ENCODE measurements at regions not wholly inside any gene's neighbourhood (a gene's known extent, or its start where the extent isn't known, plus 50 kb on each side); places are given as distances from the start of the nearest gene placed in this dataset.

DNA sequence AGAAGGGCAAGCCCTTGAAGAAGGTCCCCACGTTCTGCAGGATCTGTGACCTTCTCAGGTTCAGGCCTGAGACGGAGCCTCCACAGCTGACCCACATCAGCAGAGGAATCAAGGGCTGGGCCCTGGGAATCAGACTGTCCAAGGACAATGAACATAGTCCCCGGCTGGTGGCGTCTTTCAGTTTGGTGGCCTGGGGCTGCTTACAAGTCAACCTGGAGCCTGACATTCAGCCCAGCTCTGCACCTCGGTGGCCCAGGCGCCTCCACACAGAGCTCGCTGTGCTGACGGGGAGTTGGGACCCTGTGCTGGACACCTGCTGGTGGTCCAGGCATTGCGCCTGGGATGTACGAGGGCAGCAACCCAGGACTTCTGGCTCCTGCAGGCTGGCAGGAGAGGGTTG lies 523.5 kb downstream of the TBC1D22A start:
- DNase-seq, result no peak

DNA sequence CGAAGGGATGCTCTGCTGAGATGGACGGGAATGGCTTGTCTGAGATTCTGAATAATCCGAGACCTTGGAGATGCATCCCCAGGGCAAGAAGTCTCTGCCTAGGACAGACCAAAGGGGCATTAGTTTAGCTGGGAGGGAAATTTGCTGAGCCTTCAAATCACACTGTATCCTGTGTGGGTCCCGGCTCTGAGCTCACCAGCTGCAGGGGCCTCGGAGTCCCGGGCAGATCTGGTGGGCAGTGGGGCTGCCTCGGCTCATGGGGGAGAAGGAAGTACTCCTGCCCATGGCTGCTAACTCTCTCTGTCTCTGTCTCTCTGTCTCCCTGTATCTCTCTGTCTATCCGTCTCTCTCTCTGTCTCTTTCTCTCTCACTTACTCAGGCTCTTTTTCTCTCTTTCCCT lies 522.4 kb downstream of the TBC1D22A start:
- DNase-seq, result no peak

DNA sequence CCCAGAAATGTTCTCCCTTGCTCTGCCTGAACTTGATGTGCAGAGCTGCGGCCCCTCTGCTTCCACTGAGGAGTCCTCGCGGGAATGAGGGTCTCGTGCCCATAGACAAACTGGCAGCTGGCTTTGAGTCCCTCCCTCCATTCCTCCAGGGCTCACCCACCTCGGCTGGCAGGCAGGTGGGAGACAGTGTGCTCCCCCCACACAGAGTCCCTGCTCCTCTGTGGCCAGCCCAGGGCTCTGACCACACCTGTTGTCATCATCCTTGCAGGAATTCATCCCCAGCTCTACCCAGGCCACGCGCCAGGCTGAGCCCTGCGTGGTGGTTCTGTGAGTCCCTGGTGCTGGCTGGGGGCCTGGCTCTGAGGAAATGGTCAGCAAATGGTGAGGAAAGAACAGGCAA lies 521.9 kb downstream of the TBC1D22A start:
- no peak for DNase-seq

DNA sequence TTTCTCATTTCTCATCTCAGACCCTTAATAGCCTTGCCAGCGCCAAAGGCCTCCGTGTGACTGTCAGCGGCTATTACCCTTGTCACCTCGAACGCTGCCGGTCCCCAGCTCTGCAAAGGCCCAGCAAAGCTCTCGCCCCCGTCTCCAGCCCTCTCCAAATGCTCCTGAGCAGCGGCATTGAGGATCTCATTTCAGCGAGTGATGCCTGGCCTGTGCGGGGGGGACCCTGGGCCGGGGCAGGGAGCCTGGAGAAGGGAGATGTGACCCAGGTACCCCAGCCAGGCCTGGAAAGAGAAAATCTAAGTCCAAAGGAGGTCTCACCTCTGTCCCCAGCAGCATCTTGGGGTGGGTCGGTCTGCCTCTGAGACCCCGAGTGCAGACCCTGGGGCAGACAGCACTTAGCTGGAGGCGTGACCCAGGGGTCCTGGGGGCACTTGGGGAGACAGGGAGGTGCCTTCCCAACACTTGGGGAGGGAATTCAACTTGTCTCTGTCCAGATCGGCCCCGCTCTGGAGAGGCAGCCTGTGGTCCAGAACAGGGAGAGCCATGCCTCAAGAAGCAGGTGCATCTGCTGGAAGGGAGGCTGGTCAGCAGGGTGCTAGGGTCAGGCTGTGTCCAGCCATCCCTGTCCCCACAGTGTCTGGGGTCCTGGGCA lies 521.3 kb downstream of the TBC1D22A start:
- DNase-seq, result no peak

DNA sequence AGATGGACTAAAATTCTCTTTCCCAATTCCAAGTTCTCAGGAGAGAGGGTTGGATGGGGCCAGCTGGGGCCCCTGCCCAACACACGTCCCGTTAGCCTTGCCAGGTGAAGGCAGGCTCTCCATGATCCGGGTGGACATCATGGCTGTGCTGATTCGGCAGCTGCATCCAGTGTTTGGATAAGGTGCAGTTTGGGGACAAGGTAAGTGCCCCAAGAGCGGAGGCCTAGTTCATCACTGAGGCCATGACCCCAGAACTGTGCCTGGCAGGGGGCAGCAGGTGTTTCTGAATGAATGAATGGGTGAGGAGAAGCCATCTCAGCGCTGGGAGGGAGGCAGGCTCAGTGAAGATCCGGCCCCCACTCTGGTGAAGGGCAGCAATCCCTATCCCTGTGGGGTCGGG lies 520.4 kb downstream of the TBC1D22A start:
- DNase-seq, result no peak

DNA sequence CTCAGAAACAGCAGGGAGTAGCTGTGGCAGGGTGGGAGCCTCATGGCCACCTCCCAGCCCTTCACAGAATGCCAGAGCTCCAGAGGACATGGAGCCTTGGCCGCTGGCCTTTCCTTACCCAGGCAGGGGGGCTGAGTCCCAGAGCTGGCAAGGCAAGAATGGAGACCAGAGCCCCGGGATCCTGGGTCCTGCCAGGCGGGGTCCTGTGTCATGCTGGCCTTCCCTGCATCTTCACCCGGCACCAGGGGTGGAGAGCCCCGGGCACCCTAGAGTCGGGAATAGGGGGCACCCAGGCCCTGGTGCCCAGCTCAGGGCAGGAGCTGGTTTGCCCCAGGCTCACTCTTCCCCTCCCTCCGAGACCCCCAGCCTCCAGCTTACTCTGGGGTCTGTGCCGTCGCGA lies 519.9 kb downstream of the TBC1D22A start:
- DNase-seq, result no peak

DNA sequence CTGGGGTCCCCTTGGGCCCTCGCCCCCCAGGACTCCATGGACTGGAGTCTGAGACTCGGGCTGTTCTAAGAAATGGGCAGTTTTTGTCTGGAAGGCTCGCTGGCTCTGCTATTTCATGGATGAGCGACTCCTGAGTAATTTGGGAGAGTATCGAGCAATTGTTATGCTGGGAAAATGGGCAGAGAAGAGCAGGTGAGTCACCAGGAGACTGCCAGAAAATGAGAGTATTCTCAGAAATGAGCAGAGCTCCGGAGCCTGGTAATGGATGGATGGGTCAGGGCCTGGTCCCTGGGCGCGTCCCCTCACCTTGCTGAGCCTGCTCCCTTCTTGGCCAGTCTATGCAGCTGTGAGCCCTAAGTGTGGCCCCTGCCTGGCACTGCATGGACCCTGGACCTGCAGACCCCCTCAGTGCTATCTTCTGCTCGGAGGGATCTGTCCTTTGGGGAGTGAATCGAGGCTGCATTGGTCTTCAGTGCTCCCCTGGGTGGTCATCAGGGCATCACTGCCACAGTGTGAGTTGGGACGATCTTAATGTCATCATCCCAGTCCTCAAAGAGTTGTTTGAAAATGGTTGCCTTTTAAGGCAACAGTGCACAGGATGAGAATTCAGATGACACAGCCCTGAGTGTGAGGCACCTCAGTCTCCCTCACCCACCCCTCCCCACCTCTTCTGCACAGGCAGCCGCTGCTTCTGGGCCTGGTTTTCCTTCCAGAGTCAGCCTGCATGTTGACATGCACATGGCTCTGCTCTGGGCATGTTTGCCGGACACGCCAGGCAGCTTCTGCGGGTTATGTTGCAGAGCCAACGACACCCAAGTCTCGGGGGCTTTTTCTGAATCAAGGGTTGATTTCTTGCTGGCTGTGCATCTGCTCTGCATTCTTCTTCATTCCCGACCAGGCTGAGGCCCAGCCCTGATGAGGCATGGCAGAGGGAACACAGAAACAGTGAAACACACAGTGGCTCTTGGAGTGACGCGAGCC lies 519.0 kb downstream of the TBC1D22A start:
- DNase-seq, result no peak

DNA sequence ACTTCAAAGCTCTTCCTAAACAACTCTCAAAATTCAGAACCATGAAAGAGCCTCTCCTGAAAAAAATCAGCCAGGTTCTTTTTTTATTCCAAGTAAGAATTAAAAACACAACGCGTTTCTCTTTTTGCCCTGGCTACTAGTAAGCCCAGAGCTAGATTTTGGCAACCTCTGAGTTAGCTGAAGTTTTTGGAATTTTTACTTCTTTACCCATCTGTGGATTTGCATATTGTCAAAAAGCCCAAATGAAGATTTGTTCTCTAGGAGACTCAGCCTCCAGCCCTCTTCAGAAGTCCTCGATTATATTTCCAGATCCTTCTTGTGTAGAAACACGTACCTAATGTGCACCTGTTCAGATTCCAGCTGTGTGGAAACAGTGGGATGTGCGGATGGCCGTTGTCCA lies 517.9 kb downstream of the TBC1D22A start:
- no peak for DNase-seq

DNA sequence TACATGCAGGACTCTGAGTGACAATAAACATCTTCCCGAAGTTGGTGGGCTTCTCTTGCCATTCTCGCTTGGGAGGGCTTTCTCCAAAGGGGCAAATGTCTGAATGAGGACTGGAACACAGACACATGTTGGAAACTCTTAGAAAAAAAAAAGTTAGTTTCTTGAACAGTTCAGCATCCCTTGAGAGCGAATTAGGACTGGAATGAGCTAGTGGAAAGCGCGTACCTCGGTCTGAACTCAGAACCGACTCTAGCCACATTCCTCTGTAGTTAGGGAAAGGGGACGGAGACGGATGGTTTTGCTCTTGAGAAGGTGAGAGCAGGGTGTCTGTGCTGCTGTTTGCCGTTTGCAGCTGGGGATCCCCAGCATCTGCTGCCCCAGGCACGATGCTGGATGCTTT lies 517.3 kb downstream of the TBC1D22A start:
- no peak for DNase-seq

DNA sequence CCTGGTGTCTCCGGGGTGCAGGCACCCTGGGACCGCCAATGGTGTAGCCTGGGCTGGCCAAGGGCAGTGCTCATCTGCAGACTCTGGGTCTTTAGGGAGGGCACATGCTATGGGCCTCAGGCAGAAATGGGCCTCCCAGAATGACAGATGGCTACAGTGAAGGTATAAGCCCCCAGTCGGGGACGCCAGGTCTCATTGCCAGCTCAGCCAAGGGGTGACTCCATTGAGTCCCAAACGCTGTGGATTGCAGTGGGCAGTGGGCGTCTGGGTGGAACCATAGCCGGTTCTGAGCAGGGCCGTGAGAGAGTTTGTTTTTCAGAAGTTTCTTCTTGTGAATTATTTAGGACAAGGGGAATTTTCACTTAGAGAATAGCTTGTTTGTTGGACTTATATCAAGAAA lies 516.9 kb downstream of the TBC1D22A start:
- no peak for DNase-seq

DNA sequence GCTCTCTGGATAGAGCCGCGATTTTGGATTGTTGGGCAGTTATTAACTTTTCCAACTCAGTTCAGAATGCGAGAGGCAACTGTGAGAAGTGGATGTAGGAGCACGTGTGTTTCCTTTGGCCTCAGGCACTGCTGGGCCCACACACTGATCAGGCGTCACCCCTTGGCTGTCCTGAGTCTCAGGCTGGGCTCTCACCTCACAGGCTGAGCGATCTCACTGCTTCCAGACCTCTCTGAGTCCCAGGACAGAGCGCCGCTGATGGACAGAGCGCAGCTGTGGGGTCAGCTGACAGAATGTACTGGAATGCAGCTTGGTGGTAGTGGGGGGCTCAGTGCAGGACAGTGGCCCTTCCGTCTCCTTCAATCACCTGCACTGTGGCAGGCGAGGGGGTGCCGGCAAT lies 516.2 kb downstream of the TBC1D22A start:
- no peak for DNase-seq

DNA sequence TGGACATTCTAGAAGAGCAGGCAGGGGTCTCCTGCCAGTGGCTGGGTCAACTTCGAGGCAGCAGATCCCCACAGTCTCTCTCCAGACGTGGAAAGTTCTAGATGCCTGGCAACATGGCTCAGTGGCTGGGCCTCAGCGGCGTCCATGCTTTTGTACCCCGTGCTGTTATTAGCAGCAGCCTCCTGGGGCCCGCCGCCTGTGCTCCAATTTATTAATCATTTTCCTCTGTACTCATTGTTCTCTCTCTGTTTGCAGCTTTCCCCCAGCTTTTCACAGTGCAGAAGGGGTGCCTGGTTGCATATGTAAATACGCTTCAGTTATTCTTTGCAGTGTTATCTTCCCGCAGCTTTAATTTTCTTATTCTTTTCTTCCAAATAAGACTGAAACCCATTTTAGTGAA lies 515.1 kb downstream of the TBC1D22A start:
- DNase-seq, result no peak

DNA sequence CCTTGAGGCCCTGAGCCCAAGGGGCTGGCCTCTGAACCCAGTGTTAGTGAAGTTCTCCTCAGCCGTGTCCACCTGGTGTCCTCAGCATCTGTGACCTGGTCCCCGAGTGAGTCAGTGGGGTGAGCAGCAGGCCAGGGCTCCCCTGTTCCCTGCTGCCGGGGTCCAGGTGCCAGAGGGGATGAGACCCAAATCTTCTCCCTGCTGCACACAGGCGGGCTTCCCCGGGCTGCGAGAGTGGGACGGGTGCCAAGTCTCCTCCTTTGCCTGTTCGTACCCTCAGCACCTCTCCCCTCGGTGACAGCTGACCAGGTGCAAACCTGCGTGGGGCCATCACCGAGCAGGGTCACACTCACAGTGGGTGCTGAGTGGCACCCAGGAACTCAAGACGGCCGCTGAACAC lies 514.5 kb downstream of the TBC1D22A start:
- no peak for DNase-seq

DNA sequence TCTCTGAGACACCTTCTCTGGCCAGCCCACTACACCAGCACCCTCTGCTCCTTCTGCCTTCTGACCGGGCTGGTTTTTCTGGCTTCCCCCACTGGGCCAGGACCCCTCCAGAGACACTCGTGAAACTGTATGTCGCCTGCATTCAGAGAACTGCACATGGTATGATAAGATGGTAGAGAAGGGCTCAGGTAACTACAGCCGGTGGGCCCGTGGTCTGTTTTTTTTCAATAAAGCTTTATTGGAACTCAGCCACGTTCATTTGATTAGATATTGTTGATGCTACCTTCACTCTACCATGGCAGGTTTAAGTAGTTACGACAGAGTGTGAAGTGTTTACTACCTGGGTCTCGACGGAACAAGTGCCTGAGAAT lies 514.0 kb downstream of the TBC1D22A start:
- no peak for DNase-seq

DNA sequence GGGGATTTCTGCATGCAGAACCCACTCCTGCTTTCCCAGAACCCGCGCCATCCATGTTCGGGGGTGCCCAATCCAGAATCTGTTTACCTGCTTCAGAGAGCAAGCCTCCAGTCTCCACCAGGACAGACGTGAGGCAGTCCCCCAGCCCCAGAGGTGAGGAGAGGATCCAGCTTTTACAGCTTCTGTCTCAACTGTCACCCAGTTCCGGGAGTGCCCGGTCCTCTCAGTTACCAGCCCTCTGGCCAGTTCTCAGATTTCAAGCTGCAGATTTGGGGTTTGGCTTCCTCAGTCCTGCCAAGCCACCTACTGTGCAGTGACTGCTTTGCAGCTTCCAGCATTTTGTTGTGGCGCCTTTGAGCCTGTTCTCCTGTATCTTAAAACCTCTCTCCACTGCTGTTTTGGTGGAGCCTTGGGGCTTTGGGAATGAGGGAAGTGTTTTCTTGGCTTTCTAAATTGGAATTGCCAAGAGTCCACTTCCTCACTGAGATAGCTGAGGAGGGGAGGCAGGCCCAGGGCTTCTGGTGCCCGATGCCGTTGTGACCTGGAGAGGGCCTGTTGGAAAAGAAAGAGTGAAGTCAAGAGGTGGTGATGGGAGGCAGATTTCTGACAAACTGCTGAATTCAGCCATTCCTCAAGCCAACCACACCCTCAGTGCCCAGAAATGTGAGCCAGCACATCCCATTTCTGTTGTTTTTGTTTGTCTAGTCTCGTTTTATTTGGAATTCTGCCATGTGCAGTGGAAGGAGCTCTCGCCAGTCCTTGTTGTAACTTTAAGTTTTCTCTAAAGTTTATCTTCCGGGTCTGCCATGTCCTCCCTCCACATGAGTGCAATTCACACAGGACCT lies 513.4 kb downstream of the TBC1D22A start:
- no peak for DNase-seq

DNA sequence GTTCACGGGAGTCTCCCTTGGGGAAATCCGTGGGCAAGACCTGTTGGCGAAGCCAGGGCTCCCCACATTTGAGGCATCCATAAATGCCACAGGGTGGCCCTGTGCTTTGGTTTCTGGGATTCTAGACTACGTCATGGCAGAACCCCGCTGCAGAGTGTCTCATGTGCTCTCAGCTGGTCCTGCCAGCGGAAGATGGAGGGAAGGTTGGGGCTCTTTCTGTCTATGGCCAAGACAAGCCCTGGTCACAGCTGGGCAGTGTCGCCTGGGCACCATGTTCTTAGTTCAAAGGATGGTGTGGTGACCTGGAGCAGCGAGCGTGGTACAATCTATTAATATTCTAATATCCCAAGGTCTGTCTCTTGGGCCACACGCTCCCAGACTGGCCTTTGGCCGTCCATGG lies 511.7 kb downstream of the TBC1D22A start:
- DNase-seq, result no peak

DNA sequence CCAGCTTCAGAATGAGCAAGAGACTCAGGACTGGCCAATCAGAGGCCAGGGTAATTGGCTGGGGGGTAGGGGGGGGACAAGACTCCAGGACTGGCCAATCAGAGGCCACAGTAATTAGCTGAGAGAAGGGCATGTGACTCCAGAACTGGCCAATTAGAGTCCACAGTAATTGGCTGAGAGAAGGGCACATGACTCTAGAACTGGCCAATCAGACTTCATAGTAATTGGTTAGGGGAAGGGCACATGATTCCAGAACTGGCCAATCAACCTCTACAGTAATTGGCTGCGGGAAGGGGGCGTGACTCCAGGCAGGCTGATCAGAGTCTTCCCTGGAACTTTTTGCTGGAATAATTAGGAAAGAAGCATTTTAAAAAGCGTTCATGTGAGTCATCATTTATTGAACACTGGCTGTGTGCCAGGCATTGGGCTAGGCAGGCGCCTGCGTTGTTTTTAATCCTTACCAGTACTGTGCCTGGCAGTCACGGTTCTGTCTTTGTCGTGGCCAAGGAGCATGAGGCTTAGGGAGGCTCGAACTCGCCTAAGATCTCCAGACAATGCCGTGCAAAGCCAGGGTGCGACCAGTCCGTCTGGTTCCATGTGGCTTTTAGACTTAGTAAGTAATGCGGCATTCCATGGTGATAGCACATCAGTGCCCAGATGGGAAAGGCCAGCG lies 508.1 kb downstream of the TBC1D22A start:
- DNase-seq, result no peak

DNA sequence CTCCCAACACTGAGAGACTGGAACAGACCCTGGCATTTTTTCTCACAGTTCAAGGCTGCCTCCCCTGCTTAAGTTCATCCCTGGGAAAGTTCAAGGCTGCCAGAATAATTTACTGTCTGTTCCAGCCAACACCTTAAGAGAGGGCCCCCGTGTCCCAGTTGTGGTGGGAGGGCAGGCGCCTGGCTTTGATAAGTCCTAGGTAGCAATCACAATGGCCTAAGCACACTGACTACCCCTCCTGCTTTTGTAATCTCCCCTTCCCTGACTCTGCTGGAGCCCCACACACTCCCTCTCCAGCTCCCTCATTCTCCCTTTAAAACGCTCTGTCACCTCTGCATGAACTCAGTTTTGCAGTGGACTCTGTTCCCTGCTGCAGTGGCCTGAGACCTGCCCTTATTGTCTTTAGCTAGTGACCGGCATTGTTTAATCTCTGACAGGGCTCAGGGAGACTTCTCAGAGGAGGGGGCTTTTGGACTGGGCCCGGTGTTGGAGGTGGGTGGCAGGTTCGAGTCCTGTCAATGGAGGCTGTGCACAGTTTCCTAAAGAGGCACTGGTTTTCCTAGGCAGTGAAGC lies 507.2 kb downstream of the TBC1D22A start:
- no peak for DNase-seq

DNA sequence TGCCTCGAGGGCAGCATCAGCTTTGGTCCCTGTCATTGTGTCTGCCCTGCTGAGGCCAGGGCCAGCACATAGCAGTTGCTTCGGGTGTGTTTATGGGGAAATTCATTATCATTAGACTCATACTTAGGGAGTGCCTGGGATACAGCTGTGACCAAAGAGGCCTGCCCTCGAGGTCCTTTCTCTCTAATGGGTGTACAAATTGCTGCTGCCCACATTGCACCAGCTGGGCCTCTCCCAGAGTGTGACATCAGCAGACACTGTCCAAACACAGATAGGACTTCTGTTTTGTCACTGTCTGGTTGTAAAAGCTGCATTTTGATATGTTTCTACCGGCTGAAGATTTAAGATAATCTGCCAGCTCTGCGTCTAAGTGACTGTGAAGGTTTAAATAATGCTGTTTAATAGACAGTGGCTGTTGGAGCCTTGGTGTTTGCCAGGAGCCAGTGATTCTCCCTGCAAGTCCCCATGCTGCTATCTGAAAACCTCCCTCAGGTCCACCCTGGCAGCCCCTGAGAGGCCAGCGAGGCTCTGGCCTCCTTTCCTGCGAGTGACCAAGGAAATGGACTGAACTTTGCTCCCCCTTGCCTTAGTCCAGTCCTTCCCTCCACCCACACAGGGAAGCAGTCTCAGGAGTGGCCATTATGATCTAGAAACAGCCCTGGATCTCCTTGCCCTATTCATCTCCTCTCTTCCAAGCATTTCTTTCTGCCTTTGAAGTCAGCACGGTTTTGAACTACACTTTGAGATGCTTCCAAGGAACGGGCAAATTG lies 505.2 kb downstream of the TBC1D22A start:
- no peak for DNase-seq

DNA sequence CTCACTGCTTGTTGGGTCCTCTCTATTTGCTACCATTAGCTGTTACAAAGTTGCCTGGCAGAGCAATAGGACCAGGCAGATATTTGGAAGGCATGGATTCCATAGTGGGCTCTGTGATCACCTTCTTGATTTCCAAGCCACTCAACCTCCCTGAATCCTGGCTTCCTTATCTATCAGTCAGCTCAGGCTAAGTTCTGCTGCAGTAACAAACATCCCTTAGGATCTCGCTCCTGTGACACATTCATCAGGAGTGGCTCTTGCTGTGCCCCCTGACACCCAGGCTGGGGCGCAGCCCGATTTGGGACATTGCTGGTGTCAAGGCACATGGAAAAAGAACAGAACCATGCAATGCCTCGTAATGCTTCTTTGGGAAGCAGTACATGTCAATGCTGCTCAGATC lies 503.9 kb downstream of the TBC1D22A start:
- no peak for DNase-seq

DNA sequence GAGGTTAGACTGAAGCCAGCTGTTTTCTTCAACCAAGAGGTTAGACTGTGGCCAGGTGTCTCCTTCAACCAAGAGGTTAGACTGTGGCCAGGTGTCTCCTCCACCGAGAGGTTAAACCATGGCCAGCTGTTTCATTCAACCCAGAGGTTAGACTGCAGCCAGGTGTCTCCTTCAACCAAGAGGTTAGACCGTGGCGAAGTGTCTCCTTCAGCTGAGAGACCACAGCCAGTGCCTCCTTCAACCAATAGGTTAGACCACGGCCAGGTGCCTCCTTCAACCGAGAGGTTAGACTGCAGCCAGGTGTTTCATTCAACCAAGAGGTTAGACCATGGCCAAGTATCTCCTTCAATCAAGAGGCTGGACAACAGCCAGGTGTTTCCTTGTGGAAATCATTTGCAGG lies 498.1 kb downstream of the TBC1D22A start:
- no peak for DNase-seq

DNA sequence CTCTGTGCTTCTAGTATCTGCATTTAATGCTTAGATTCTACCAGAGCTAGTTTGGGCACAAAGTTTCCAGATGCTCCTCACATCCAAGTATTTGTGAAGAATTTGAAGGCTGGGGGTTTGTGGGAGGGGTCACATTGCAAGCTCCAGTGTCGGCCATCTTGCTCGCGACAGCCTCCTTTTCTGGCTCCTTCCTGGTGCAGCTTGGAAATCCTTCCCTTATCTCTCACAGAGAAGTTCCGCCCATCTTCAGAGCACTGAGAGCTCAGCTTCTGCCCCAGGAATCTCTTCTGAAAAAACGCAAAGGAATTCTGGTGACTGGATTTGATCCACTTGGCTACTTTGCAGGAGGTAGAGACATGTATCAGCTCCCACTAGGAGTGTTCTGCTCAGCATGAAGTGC lies 497.5 kb downstream of the TBC1D22A start:
- no peak for DNase-seq
